GM13976 (cell line): ENCODE measurements at regions not wholly inside any gene's neighbourhood (a gene's known extent, or its start where the extent isn't known, plus 50 kb on each side); places are given as distances from the start of the nearest gene placed in this dataset.

Source experiments
- DNase-seq: peaks from one replicate; pipeline ENCODE4 v3.0.0; 2012; ENCODE audit warnings: low spot score
- CTCF ChIP-seq: IDR thresholded peaks from 2 replicates; pipeline ENCODE4 v1.5.1; 2012; ENCODE audit warnings: borderline replicate concordance, mild to moderate bottlenecking; ENCODE audit not compliant: insufficient read depth; ENCODE audit errors: extremely low read depth, missing control alignments, control extremely low read depth
- in situ Hi-C: fragments of 300-500 bp; cut with MboI; formaldehyde crosslinking; loops from one replicate; pipeline ENCODE4 v1.12.0; 2022; ENCODE audit warnings: low sequenced_read_pairs, mixed read lengths, inconsistent platforms; ENCODE audit not compliant: unreplicated experiment

GRCh38 chr16:56101480-56101879 is 89.8 kb upstream of the GNAO1 start:
- no peak for DNase-seq
- in situ Hi-C loops, result no loop called here
- TF ChIP-seq CTCF, result no peak

GRCh38 chr16:56097306-56097705 is 94.0 kb upstream of the GNAO1 start:
- no peak for DNase-seq
- in situ Hi-C loops, result no loop called here
- no peak for TF ChIP-seq CTCF

GRCh38 chr16:56094231-56094630 is 97.1 kb upstream of the GNAO1 start:
- in situ Hi-C loops, result no loop called here
- no peak for TF ChIP-seq CTCF
- DNase-seq, result no peak

- in situ Hi-C loops, result no loop called here
- TF ChIP-seq CTCF, result no peak
- DNase-seq, result no peak
Observed at GRCh38 chr16:56093055-56093454, 98.2 kb upstream of the GNAO1 start.

- no peak for TF ChIP-seq CTCF
- in situ Hi-C loops, result no loop called here
- no peak for DNase-seq
Observed at GRCh38 chr16:56090076-56090475, 101.2 kb upstream of the GNAO1 start.

- DNase-seq, result no peak
- TF ChIP-seq CTCF, result no peak
- in situ Hi-C loops, result no loop called here
Observed at GRCh38 chr16:56087626-56088025, 103.7 kb upstream of the GNAO1 start.

GRCh38 chr16:56081371-56081770 is 109.9 kb upstream of the GNAO1 start:
- no peak for DNase-seq
- no peak for TF ChIP-seq CTCF

More at GRCh38 chr16:56081371-56081770, 109.9 kb upstream of the GNAO1 start:
- in situ Hi-C loops, result no loop called here
